HG02798 (cell line): ENCODE measurements at regions not wholly inside any gene's neighbourhood (a gene's known extent, or its start where the extent isn't known, plus 50 kb on each side); places are given as distances from the start of the nearest gene placed in this dataset.
A peak's percentile ranks its signal among the peaks of the same experiment; 100 is the strongest.

ENCODE experiments used
- ATAC-seq: cut with Tn5 transposase; IDR thresholded peaks from one replicate; pipeline ENCODE4 v1.9.1; 2021; ENCODE audit warnings: mild to moderate bottlenecking; ENCODE audit not compliant: unreplicated experiment, poor library complexity

DNA sequence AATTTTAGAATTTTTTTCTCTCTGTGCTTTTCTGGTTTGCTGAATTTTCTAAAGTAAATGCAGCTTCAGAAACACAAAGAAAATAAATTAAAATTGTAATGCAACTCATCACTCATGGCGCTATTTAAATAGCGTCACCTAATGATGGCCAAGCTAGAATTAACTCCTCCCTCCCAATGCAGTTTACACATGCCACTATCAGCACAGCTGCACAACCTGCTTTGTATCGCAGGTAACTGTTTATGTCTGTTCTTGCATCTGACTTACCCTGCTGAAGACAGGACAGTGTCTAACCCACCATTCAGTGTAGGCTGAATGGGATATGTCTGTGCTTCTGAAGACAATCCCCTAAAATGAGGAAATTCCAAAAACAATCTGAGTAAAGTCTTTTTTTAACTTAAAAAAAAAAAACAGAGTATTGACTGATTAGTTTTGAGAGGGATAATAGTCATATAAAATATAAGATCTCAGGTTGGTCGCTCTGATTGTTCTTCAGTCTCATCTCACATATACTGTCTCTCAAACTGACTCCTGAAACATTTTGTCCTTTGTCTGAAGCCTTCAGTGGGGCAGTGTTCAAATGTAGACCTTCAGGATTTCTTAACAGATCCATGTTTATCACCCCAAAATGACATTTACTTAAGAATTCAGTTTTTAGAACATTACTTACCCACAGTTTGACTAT, 271.4 kb downstream of the ZEB2 start:
- peak; percentile 53 for ATAC-seq

DNA sequence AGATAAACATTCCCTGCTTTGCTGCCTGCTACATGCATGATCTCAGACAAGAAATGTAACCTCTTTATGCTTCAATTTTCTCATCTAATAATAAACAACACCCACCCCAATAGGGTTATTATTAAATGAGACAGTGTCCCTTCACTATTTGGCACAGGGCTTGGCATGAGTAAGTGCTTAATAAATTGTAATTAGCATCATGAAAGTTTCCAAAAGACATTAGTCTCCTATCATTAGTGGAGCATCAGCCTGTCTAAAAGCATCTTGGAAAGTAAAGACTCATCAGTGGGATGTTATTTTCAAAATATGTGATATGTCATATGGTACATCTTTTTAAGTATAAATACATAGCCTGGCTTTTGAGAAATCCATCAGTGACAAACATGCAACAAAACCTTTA, 275.0 kb downstream of the ZEB2 start:
- no peak for ATAC-seq

DNA sequence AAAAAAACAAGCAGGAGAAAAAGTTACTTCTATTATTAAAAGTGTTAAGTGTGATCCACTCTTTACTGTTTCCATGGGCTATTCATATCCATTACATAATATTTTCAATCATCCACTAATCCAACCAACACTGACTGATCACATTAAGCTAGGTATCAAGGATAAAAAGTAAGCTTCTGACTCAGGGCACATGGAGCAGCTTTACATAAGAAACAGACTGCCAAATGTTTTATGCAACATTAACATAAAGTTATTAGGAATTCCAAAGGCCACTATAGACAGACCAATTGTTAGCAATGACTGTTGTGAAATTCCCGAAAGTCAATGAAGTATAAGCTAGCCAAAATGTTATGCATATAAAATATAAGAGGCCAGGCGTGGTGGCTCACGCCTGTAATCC, 277.6 kb downstream of the ZEB2 start:
- no peak for ATAC-seq

- no peak for ATAC-seq
These were observed 278.1 kb downstream of the ZEB2 start for GRCh38 chr2:144241801-144242200.

GRCh38 chr2:144240656-144241339, 279.1 kb downstream of the ZEB2 start:
- peak; percentile 91 for ATAC-seq

- ATAC-seq = no peak
These were observed 280.2 kb downstream of the ZEB2 start for GRCh38 chr2:144239726-144240125.

- ATAC-seq = no peak
These were observed 280.6 kb downstream of the ZEB2 start for GRCh38 chr2:144239306-144239705.

DNA sequence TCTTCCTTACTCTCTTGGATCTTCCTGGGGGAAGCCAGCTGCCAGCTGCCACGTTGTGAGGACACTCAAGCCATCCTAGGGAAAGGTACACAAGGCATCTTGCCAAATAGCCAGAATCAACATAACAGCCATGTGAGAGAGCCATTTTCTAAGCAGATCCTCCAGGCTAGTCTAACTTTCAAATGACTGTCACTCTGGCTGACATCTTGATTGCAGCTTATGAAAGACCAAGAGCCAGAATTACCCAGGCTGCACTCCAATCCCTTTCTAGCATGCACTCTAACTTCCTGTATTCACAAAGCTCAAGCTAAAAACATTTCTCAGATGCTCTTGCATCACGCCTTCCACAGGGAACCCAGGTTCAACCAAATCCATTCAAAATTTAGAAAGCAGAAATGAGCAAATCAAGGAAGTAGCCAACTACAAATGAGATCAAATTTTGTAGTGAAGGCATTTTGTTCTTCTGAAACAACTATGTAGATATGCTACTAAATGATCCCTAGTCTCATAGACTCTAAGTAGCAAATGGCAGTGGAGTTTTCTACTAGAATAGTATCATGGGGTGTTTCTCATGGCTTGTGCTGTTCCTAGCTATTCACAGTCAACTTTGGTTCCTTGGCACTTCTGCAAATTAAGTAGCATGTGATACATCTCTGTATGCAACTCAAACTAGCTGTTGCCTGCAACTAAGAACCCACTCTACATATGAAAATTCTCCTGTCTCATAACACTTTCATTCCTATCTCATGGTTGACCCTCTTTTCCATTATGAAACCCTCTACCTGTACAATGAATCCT, 281.9 kb downstream of the ZEB2 start:
- ATAC-seq = no peak

GRCh38 chr2:144237108-144237507, 282.8 kb downstream of the ZEB2 start:
- ATAC-seq = no peak

DNA sequence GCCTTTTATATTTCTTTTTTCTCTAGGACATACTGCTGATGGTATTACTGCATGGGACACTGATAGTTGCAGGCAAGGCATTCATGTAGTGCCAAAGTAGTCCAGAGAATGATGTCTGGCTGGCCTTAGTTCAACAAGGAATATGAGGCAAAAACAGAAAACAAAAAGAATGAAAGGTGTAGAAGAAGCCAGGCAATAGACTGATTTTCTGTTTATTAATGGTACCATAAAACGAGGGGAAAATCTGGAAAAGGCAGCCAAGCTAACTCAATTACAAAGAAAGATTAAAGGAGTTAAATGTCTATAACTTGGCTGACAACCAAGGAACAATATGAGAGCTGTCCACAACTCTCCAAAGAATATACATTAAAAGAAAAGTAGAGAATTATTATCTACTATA, 284.9 kb downstream of the ZEB2 start:
- no peak for ATAC-seq

DNA sequence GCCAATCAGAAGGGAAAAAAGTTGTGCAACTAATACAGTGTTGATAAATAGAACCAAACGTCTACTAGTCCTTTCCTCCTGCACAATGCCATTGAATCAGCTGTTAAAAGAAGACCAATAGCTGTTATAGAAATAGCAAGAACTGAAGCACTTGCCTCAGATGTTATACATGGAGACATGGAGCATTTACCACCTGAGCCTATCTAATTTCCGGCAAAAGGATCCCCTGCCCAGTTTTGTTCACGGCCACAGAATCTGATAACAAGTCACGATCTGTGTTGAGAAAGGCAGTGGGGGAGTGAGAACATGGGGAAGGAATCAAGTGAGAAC, 285.4 kb downstream of the ZEB2 start:
- no peak for ATAC-seq

- no peak for ATAC-seq
These were observed 286.0 kb downstream of the ZEB2 start for GRCh38 chr2:144233733-144234541.

GRCh38 chr2:144233317-144233716, 286.6 kb downstream of the ZEB2 start:
- ATAC-seq = no peak

DNA sequence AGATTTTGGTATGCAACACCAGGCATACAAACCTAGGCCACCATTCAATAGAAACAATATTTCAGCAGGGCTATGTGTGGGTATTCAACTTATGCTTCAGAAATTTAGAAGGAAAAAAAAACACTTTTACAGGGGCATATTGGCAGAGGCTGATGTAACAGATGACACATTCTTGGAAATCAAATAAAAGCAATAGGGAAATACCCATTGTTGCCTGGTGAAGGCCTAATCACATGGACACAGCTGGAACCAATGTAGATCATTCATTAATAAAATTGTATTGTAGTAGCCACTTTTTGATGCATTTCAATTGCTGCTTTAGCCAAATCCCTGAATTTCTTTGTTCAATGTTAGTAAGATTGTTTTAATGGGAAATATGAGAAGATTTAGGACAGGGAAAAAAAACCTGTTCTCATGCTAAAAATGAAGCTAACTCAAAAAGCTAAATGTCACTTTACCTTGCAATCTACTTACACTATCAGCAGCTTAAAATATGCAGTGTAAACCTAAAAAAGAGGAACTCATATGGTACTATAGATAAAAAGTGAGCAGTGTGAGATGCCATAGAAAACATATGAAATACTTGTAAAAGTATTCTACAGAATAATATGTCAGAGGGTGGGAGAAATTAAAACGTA, 289.4 kb downstream of the ZEB2 start:
- ATAC-seq = no peak

DNA sequence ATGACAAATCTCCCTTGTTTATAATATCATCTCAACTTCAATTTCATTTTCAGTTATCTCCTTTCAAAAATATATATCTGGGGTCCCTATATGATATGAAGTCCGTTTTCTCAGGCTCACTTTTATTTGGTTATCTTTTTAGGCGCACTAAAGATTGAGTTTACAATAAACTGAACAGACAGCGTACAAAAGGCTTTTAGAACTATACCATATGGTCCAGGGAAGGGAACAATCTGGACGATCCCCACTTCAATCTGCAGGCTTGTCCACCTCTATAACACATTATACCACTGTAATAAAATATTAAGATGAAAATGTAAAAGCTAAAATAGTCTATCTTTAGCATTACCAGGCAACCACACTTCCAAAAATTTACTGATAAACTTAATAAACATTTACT, 289.9 kb downstream of the ZEB2 start:
- ATAC-seq = no peak

DNA sequence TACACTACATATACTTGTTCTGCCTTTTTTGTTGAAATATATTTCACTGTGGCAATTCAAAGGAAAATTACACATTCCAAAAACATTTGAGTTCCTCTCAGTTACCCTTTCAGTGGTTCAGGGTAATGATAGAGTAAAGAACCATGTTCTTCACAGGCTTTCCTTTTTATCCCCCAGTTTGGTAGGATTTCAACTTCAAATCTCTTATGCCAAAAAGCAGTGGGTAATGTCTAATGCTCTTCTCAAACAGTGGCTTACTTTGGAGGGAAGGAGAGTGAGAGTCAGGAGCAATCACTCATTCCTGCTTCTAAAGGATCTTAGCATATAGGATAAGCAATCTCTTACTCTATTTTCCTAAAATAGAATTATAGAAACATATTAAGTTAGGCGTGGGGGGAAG, 290.6 kb downstream of the ZEB2 start:
- no peak for ATAC-seq

DNA sequence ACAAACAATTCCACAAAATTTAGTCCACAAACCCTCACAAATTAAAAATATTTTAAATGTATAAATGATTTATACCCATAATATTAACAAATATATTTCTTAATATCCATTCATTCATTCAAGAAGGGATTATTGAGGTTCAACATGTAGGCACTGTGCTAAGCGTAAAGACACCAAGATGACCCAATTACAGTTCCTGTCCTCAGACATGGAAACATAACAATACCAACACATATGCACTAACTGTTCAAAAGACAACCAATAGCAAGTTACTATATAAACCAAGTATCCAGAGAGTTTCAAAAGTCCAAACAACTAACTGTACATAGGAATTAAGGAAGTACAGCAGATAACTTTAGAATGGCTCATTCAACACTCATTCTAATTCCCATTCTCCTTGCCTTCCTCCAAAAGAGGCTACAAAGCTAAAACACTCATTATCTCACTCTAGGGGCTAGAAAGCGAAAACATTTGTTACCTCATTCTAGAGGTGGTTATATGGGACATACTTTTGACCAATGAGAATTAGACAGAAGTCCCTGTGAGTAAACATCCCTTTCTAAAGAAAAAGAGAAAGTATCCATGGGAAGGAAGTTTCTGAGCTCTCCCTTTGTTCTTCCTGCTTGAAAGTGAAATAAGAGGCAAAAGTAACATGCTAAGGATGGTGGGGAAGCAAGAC, 292.4 kb downstream of the ZEB2 start:
- ATAC-seq = no peak

DNA sequence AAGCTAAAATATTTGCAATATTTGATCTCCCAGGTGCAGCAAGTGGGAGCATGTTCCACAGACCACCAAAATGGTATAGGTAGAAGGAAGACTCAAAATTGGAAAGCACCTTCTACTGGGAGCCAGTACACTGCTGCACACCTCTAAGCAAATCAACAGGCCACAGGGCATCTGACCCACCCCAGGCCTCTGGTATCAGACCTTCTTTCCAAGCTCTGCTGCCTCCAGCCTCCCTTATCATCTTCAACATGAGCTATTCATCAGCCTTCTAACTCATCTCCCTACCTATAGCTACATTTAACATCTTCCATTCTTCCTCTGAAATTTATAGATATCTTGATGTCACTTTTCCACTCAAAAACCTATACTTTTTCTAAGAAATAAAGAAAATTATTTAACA, 294.8 kb downstream of the ZEB2 start:
- ATAC-seq = no peak

GRCh38 chr2:144224472-144224871, 295.4 kb downstream of the ZEB2 start:
- ATAC-seq = no peak

- no peak for ATAC-seq
These were observed 299.9 kb downstream of the ZEB2 start for GRCh38 chr2:144219979-144220378.
